DOHH2 (cell line): ENCODE measurements at regions not wholly inside any gene's neighbourhood (a gene's known extent, or its start where the extent isn't known, plus 50 kb on each side); places are given as distances from the start of the nearest gene placed in this dataset.

Experiments used
- H3F3A ChIP-seq: fragments of 200-600 bp; sonication (generic), shearing (Covaris generic); 2 replicates; pipeline ENCODE4 v1.6.0; 2016; ENCODE audit warnings: antibody characterized with exemption, mild to moderate bottlenecking; ENCODE audit not compliant: control insufficient read depth, insufficient read depth
- H3K27ac ChIP-seq: fragments of 200-600 bp; sonication (generic); 2 replicates; pipeline ENCODE4 v1.5.1; 2014; ENCODE audit warnings: low read depth, mild to moderate bottlenecking, low read length, moderate library complexity
- H3K27me3 ChIP-seq: fragments of 200-600 bp; sonication (generic); 2 replicates; pipeline ENCODE4 v1.6.1; 2014; ENCODE audit warnings: mild to moderate bottlenecking, low read length, mixed read lengths; ENCODE audit not compliant: control insufficient read depth
- H3K36me3 ChIP-seq: fragments of 200-600 bp; sonication (generic); 2 replicates; pipeline ENCODE4 v1.6.1; 2014; ENCODE audit warnings: mild to moderate bottlenecking, low read length, moderate library complexity, mixed read lengths; ENCODE audit not compliant: control insufficient read depth
- H3K4me1 ChIP-seq: fragments of 200-600 bp; sonication (generic); 2 replicates; pipeline ENCODE4 v1.6.1; 2014; ENCODE audit warnings: mild to moderate bottlenecking, low read length, mixed read lengths; ENCODE audit not compliant: control insufficient read depth
- H3K4me2 ChIP-seq: fragments of 200-600 bp; sonication (generic); 2 replicates; pipeline ENCODE4 v1.6.0; 2014; ENCODE audit warnings: mild to moderate bottlenecking, low read length, moderate library complexity
- H3K4me3 ChIP-seq: fragments of 200-600 bp; sonication (generic); 2 replicates; pipeline ENCODE4 v1.5.1; 2014; ENCODE audit warnings: mild to moderate bottlenecking, low read length, mixed read lengths
- H3K79me2 ChIP-seq: fragments of 200-600 bp; sonication (generic); 2 replicates; pipeline ENCODE4 v1.6.1; 2014; ENCODE audit warnings: mild to moderate bottlenecking, low read length, mixed read lengths; ENCODE audit not compliant: control insufficient read depth
- H3K9me2 ChIP-seq: fragments of 200-600 bp; sonication (generic); replicated peaks from 2 replicates; pipeline ENCODE4 v1.6.1; 2014; ENCODE audit warnings: mild to moderate bottlenecking, low read length, mixed read lengths; ENCODE audit not compliant: control insufficient read depth
- H3K9me3 ChIP-seq: fragments of 200-600 bp; sonication (generic); 2 replicates; pipeline ENCODE4 v1.6.1; 2014; ENCODE audit warnings: antibody characterized with exemption, low read length, mixed read lengths; ENCODE audit not compliant: control insufficient read depth, insufficient read depth
- H4K20me1 ChIP-seq: fragments of 200-600 bp; sonication (generic); 2 replicates; pipeline ENCODE4 v1.6.0; 2014; ENCODE audit warnings: low read depth, mild to moderate bottlenecking, antibody characterized with exemption, low read length, moderate library complexity; ENCODE audit not compliant: control insufficient read depth, insufficient read depth
- EZH2phosphoT487 ChIP-seq: fragments of 200-600 bp; sonication (generic); IDR thresholded peaks from 2 replicates; pipeline ENCODE4 v1.6.1; 2017; ENCODE audit warnings: borderline replicate concordance, mild to moderate bottlenecking, antibody characterized with exemption, low read length, moderate library complexity, mixed read lengths
- TF ChIP-seq, protein P1 (sequence below): fragments of 200-600 bp; sonication (generic); IDR thresholded peaks from one replicate; pipeline ENCODE4 v1.5.1; 2014; ENCODE audit warnings: antibody characterized with exemption, mild to moderate bottlenecking, low read depth, low read length; ENCODE audit not compliant: poor library complexity, severe bottlenecking

DNA sequence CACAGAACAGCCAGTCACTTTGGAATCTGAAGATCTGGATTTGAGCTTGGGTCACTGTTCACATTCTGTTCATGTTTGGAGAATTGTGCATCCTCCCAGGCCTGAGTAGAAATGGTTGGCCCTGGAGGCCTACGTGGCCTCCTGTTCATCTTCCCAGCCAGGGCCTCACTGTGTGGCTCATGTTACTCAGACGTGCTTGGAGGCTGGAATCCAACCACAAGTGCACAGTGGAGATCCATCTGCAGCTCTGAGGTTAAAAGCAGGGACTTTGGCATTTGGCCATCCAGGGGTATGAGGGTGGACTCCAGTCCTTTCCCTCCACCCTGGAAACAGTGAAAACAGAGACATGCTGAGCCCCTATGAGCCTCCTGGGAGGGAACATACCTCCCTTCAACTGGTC lies 709.0 kb upstream of the IGFBP3 start:
- Histone ChIP-seq H3K27me3 (no peaks in the 10 kb centered on the region), H3K4me1 (no peaks in the 10 kb centered on the region), H3K4me3 (no peak overlapping the region), H3K9me3 (no peaks in the 10 kb centered on the region), H3F3A (no peaks in the 10 kb centered on the region), H3K36me3 (no peaks in the 10 kb centered on the region), H3K79me2 (no peaks in the 10 kb centered on the region), H3K4me2 (no peak overlapping the region), H3K9me2 (no peaks in the 10 kb centered on the region), H3K27ac (no peak overlapping the region), H4K20me1 (no peaks in the 10 kb centered on the region)
- TF ChIP-seq EZH2phosphoT487: no peak
- TF ChIP-seq, protein P1, sequence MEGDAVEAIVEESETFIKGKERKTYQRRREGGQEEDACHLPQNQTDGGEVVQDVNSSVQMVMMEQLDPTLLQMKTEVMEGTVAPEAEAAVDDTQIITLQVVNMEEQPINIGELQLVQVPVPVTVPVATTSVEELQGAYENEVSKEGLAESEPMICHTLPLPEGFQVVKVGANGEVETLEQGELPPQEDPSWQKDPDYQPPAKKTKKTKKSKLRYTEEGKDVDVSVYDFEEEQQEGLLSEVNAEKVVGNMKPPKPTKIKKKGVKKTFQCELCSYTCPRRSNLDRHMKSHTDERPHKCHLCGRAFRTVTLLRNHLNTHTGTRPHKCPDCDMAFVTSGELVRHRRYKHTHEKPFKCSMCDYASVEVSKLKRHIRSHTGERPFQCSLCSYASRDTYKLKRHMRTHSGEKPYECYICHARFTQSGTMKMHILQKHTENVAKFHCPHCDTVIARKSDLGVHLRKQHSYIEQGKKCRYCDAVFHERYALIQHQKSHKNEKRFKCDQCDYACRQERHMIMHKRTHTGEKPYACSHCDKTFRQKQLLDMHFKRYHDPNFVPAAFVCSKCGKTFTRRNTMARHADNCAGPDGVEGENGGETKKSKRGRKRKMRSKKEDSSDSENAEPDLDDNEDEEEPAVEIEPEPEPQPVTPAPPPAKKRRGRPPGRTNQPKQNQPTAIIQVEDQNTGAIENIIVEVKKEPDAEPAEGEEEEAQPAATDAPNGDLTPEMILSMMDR: no peak

DNA sequence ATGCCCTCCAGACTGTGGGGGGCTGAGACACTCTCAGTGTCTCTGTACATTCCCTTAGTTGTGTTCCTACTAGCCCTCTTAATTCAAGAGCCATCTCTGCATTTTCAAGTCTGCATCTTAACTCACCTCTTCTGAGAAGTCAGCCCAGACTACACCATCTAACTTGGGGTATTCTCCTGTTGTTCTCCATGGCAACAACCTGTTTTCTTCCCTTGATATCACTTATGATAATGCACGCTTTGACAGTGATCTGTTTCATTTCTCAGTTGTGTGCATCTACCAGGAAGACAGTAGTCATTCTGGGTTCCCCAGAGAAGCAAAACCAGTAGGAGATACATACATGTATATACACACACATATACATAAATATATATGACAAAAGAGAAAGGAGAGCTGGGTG lies 707.3 kb upstream of the IGFBP3 start:
- H3K27me3 ChIP-seq: no peaks in the 10 kb centered on the region
- H3K4me1 ChIP-seq: no peaks in the 10 kb centered on the region
- no peaks in the 10 kb centered on the region for H3K9me3 ChIP-seq
- TF ChIP-seq, protein P1: no peak
- TF ChIP-seq EZH2phosphoT487: no peak
- no peaks in the 10 kb centered on the region for H3F3A ChIP-seq
- no peaks in the 10 kb centered on the region for H3K36me3 ChIP-seq
- no peak overlapping the region for H3K27ac ChIP-seq
- H3K79me2 ChIP-seq: no peaks in the 10 kb centered on the region
- H3K9me2 ChIP-seq: no peaks in the 10 kb centered on the region
- H4K20me1 ChIP-seq: no peaks in the 10 kb centered on the region
- no peak overlapping the region for H3K4me3 ChIP-seq
- H3K4me2 ChIP-seq: no peak overlapping the region

DNA sequence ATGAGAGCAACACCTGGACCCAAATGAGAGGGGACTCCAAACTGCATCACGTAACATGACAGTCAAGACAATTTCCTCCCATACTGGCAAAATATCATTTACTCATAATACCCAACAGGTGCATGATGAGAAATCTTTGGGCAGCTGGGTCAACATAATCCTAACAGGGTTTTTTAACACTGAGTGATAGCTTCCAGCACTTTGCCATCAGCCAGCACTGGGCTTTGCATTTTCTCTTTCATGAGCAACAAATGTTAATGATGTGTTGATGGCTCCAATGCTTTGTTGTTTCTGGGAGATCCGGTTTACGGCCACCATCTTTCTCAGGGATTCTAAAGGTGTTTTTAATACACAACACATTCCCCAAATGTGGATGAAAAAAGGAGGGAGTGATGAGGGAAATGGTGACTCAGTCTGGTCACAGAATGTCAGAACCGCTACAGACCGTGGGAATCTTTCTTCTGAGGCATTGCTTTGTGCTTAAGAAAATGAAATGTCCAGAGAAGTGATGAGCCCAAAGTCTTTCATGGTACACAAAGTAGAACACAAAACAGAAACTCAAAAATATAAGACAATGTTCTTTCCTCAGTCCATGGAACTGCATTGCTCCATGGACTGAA lies 705.7 kb upstream of the IGFBP3 start:
- no peaks in the 10 kb centered on the region for H3K36me3 ChIP-seq
- H3F3A ChIP-seq: no peaks in the 10 kb centered on the region
- H3K4me1 ChIP-seq: no peaks in the 10 kb centered on the region
- H3K79me2 ChIP-seq: no peaks in the 10 kb centered on the region
- H3K27ac ChIP-seq: no peak overlapping the region
- TF ChIP-seq, protein P1: no peak
- no peak for TF ChIP-seq EZH2phosphoT487
- no peaks in the 10 kb centered on the region for H3K9me3 ChIP-seq
- H4K20me1 ChIP-seq: no peaks in the 10 kb centered on the region
- no peak overlapping the region for H3K4me3 ChIP-seq
- H3K9me2 ChIP-seq: no peaks in the 10 kb centered on the region
- no peak overlapping the region for H3K4me2 ChIP-seq
- no peaks in the 10 kb centered on the region for H3K27me3 ChIP-seq

DNA sequence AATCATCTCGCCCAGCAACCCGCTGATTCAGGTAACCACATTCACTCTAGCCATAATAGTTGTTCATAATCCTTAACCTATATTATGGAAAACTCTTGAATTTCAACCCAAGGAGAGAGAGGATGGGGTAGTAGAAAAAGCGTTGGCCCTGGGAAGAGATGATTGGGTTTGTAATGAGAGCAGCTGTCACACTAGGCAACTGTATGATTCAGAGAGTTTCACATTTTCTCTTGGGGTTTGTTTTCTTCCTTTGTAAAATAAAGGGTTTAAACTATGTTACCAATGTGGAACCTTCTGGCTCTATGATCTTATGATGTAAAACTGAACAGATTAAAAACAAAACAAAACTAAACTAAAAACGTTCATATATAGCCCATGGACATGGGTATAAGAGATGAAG lies 705.2 kb upstream of the IGFBP3 start:
- H3F3A ChIP-seq: no peaks in the 10 kb centered on the region
- no peaks in the 10 kb centered on the region for H3K36me3 ChIP-seq
- H3K9me3 ChIP-seq: no peaks in the 10 kb centered on the region
- no peaks in the 10 kb centered on the region for H3K4me1 ChIP-seq
- H3K4me2 ChIP-seq: no peak overlapping the region
- no peaks in the 10 kb centered on the region for H3K9me2 ChIP-seq
- no peaks in the 10 kb centered on the region for H3K79me2 ChIP-seq
- no peak for TF ChIP-seq EZH2phosphoT487
- TF ChIP-seq, protein P1: no peak
- no peaks in the 10 kb centered on the region for H4K20me1 ChIP-seq
- no peaks in the 10 kb centered on the region for H3K27me3 ChIP-seq
- H3K4me3 ChIP-seq: no peak overlapping the region
- H3K27ac ChIP-seq: no peak overlapping the region
